Cardiac muscle cell (in vitro differentiated cells and primary cell): ENCODE measurements at regions not wholly inside any gene's neighbourhood (a gene's known extent, or its start where the extent isn't known, plus 50 kb on each side); places are given as distances from the start of the nearest gene placed in this dataset.

Experiments used
- DNase-seq, 2 donors: peaks; one replicate each; pipeline versions ENCODE4 v3.0.0 to v3.0.0-alpha.2; 2010 to 2017; ENCODE audit warnings: low read depth in 1 of 2, low spot score in 1 of 2
- H3K27ac ChIP-seq: fragments of 200-600 bp; sonication (generic); 2 replicates; pipeline ENCODE4 v1.5.1; 2016
- H3K27me3 ChIP-seq: fragments of 200-600 bp; sonication (generic); 2 replicates; pipeline ENCODE4 v1.6.0; 2016; ENCODE audit warnings: control low read depth
- H3K36me3 ChIP-seq: fragments of 200-600 bp; sonication (generic); 2 replicates; pipeline ENCODE4 v1.5.1; 2016; ENCODE audit warnings: control low read depth
- H3K4me1 ChIP-seq: fragments of 200-600 bp; sonication (generic); 2 replicates; pipeline ENCODE4 v1.8.1; 2017; ENCODE audit warnings: low read depth, mild to moderate bottlenecking, mixed run types
- H3K4me3 ChIP-seq: fragments of 200-600 bp; sonication (generic); 2 replicates; pipeline ENCODE4 v1.5.1; 2016; ENCODE audit warnings: mild to moderate bottlenecking
- H3K9me3 ChIP-seq: fragments of 200-600 bp; sonication (generic); 2 replicates; pipeline ENCODE4 v1.5.1; 2017; ENCODE audit warnings: low read depth, mild to moderate bottlenecking, control low read depth
- CTCF ChIP-seq: IDR thresholded peaks from 2 replicates; pipeline ENCODE4 v1.5.1; 2012; ENCODE audit warnings: low read depth, mild to moderate bottlenecking, low read length

GRCh38 chr3:5339967-5340535, 152.5 kb downstream of the EDEM1 start:
- no peak for TF ChIP-seq CTCF
- Histone ChIP-seq H3K27me3 (no peaks in the 10 kb centered on the region), H3K4me3 (no peak overlapping the region), H3K36me3 (no peaks in the 10 kb centered on the region), H3K4me1 (peaks cover 6% of the 10 kb centered on the region), H3K27ac (no peak overlapping the region), H3K9me3 (no peaks in the 10 kb centered on the region)
- no peak for DNase-seq

GRCh38 chr3:5341610-5342009, 154.1 kb downstream of the EDEM1 start:
- Histone ChIP-seq H3K4me3 (no peak overlapping the region), H3K4me1 (peaks cover 6% of the 10 kb centered on the region), H3K36me3 (no peaks in the 10 kb centered on the region), H3K27me3 (no peaks in the 10 kb centered on the region), H3K9me3 (no peaks in the 10 kb centered on the region), H3K27ac (no peak overlapping the region)
- DNase-seq: no peak
- TF ChIP-seq CTCF: no peak

GRCh38 chr3:5343459-5343858, 156.0 kb downstream of the EDEM1 start:
- Histone ChIP-seq H3K4me1 (peaks cover 6% of the 10 kb centered on the region), H3K36me3 (no peaks in the 10 kb centered on the region)
- DNase-seq: peak in 1 of 2 donors; percentile 48

GRCh38 chr3:5344707-5345106, 157.2 kb downstream of the EDEM1 start:
- Histone ChIP-seq H3K4me1 (peaks cover 6% of the 10 kb centered on the region), H3K4me3 (no peak overlapping the region), H3K9me3 (no peaks in the 10 kb centered on the region), H3K36me3 (no peaks in the 10 kb centered on the region), H3K27me3 (no peaks in the 10 kb centered on the region), H3K27ac (no peak overlapping the region)
- no peak for TF ChIP-seq CTCF
- no peak for DNase-seq

More at GRCh38 chr3:5343459-5343858, 156.0 kb downstream of the EDEM1 start:
- H3K27me3 ChIP-seq: no peaks in the 10 kb centered on the region
- H3K4me3 ChIP-seq: no peak overlapping the region
- no peak overlapping the region for H3K27ac ChIP-seq
- TF ChIP-seq CTCF: no peak
- H3K9me3 ChIP-seq: no peaks in the 10 kb centered on the region

- no peak overlapping the region for H3K4me3 ChIP-seq
- no peak overlapping the region for H3K27ac ChIP-seq
- H3K36me3 ChIP-seq: no peaks in the 10 kb centered on the region
- TF ChIP-seq CTCF: no peak
- H3K27me3 ChIP-seq: no peaks in the 10 kb centered on the region
- peaks cover 6% of the 10 kb centered on the region for H3K4me1 ChIP-seq
- no peaks in the 10 kb centered on the region for H3K9me3 ChIP-seq
- DNase-seq: no peak
Observed at GRCh38 chr3:5347486-5347885, 160.0 kb downstream of the EDEM1 start.
